Stimulated activated naive B cell treated with anti-CD40 and anti-IgM and Interleukin-4, amounts not matched to agents 10 μg/mL and 1 μg/mL and 100 μg/mL, for 72 hours (primary cell): ENCODE measurements at regions not wholly inside any gene's neighbourhood (a gene's known extent, or its start where the extent isn't known, plus 50 kb on each side); places are given as distances from the start of the nearest gene placed in this dataset.
"Not testable (repeated sequence)": the region's sequence is repeated elsewhere in the genome, so short reads cannot be mapped to it uniquely, and the experiment has no call there.

Experiments used
- ATAC-seq, 2 donors: fragments of 150-1000 bp; cut with Tn5 transposase; replicated peaks; 2 replicates each; pipeline ENCODE4 v1.10.0; 2021; ENCODE audit warnings: moderate library complexity in 1 of 2
- DNase-seq: peaks from one replicate; pipeline ENCODE4 v3.0.0; 2021
- H3K27ac Mint-ChIP-seq: one replicate; pipeline ENCODE4 v1.8.0; 2022; ENCODE audit warnings: mild to moderate bottlenecking, mixed read lengths
- H3K27me3 Mint-ChIP-seq, 2 donors: one replicate each; pipeline ENCODE4 v1.8.0; 2022; ENCODE audit warnings: mixed read lengths in 2 of 2
- H3K36me3 Mint-ChIP-seq, 2 donors: one replicate each; pipeline ENCODE4 v1.8.0; 2022; ENCODE audit warnings: mixed read lengths in 2 of 2, mild to moderate bottlenecking in 1 of 2
- H3K4me1 Mint-ChIP-seq, 2 donors: one replicate each; pipeline ENCODE4 v1.8.0; 2022; ENCODE audit warnings: mixed read lengths in 2 of 2, mild to moderate bottlenecking in 1 of 2
- H3K4me3 Mint-ChIP-seq, 2 donors: one replicate each; pipeline ENCODE4 v1.8.0; 2022; ENCODE audit warnings: mild to moderate bottlenecking in 2 of 2, mixed read lengths in 2 of 2, moderate library complexity in 1 of 2
- H3K9me3 Mint-ChIP-seq, 2 donors: one replicate each; pipeline ENCODE4 v1.8.0; 2022; ENCODE audit warnings: mixed read lengths in 2 of 2, mild to moderate bottlenecking in 1 of 2

DNA sequence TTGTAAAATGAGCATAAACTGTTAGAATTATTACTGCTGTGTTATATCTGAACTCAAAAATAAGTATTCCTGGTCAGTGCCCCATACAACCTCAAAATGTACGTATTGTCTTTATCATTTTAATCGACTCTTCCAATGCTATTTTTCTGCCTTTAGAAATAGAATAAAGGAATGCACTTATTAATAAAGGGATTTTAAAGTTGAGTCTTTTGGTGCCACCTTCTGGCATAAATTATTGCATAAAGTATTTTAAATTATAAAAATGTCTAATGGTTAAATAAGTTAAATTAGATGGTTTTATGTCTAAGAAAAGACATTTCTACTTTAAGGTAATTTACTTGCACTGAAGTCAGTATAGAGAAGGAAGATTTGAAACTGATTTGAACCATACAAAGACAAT lies 424.0 kb upstream of the NDST4 start:
- DNase-seq (no peak), ATAC-seq (no peak)
- H3K9me3 Mint-ChIP-seq, result no peaks in the 10 kb centered on the region
- no peak overlapping the region for H3K4me3 Mint-ChIP-seq
- H3K27me3 Mint-ChIP-seq, result no peaks in the 10 kb centered on the region
- H3K27ac Mint-ChIP-seq, result no peak overlapping the region
- H3K4me1 Mint-ChIP-seq, result no peaks in the 10 kb centered on the region
- no peaks in the 10 kb centered on the region for H3K36me3 Mint-ChIP-seq

DNA sequence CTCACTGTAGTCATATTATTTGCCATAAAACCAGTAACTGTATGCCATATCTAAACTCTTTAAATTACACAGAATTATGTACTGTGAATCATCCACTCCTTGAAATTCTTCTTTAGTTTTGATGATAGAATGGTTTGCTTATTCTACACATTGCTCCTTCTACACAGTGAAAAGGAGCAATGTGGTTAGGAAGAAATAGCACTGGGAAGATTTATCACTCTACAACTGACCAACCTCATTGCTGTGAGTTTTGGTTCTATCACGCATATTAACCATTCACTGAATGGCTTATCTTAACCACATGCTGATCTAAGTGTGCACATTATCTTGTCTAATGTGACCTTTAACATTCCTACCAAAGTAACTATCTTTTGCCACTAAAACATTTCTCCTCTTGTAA lies 415.7 kb upstream of the NDST4 start:
- Mint-ChIP-seq H3K4me1 (no peaks in the 10 kb centered on the region), H3K9me3 (no peaks in the 10 kb centered on the region), H3K27ac (no peak overlapping the region), H3K36me3 (no peaks in the 10 kb centered on the region), H3K4me3 (no peak overlapping the region), H3K27me3 (no peaks in the 10 kb centered on the region)
- ATAC-seq (no peak), DNase-seq (no peak)

DNA sequence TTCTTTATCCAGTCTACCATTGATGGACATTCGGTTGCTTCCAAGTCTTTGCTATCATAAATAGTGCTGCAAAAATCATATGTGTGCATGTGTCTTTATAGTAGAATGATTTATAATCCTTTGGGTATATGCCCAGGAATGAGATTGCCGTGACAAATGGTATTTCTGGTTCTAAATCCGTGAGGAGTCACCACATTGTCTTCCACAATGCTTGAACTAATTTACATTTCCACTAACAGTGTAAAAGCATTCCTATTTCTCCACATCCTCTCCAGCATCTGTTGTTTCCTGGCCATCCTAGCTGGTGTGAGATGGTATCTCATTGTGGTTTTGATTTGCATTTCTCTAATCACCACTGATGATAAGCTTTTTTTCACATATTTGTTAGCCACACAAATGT lies 406.1 kb upstream of the NDST4 start:
- H3K36me3 Mint-ChIP-seq, H3K4me3 Mint-ChIP-seq, H3K4me1 Mint-ChIP-seq, H3K27me3 Mint-ChIP-seq, H3K27ac Mint-ChIP-seq, DNase-seq, ATAC-seq: not testable (repeated sequence)
- peaks cover 6 to 13% of the 10 kb centered on the region in 2 donors for H3K9me3 Mint-ChIP-seq

DNA sequence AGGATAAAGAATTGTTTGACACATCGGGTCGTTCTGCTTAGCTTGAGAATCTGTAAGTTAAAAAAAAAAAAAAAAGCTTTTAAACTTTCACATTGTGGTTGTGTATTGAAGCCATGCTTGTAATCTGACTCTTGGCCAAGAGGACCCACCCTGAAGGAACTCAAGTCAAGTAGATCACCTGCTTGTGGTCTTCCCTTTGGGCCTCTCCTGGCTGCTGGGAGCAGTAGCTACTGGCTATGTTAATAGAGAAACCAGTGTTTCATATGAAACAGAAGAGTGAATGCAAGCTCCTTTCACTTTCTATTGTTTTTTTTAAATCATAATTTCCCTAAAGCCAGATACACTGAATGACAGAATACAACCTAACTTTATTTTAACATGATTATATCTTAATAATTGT lies 402.4 kb upstream of the NDST4 start:
- DNase-seq (no peak), ATAC-seq (no peak)
- no peaks in the 10 kb centered on the region for H3K9me3 Mint-ChIP-seq
- H3K4me3 Mint-ChIP-seq, result no peak overlapping the region
- no peaks in the 10 kb centered on the region for H3K27me3 Mint-ChIP-seq
- no peaks in the 10 kb centered on the region for H3K36me3 Mint-ChIP-seq
- H3K4me1 Mint-ChIP-seq, result no peaks in the 10 kb centered on the region
- no peak overlapping the region for H3K27ac Mint-ChIP-seq

DNA sequence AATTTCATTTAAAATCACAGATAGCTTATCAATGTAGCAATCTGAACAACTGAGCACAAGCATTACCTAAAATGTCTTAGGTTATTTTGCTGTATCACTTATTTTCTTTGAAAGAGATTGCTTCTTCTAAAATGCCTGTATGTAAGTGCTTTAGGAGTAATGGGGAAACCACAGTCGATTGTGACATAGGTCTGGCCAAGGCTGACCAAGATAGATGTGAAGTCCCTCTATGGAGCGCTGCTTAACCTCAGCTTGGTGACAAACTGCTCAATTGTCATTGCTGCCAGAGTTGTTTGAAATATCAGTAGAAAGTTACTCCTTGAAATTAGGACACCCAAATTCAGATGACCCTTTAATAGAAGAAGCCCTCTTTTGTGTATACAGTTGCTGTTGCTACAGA lies 401.9 kb upstream of the NDST4 start:
- no peak overlapping the region for H3K4me3 Mint-ChIP-seq
- no peaks in the 10 kb centered on the region for H3K4me1 Mint-ChIP-seq
- no peak overlapping the region for H3K27ac Mint-ChIP-seq
- H3K9me3 Mint-ChIP-seq, result no peaks in the 10 kb centered on the region
- H3K27me3 Mint-ChIP-seq, result no peaks in the 10 kb centered on the region
- ATAC-seq (no peak), DNase-seq (no peak)
- no peaks in the 10 kb centered on the region for H3K36me3 Mint-ChIP-seq

DNA sequence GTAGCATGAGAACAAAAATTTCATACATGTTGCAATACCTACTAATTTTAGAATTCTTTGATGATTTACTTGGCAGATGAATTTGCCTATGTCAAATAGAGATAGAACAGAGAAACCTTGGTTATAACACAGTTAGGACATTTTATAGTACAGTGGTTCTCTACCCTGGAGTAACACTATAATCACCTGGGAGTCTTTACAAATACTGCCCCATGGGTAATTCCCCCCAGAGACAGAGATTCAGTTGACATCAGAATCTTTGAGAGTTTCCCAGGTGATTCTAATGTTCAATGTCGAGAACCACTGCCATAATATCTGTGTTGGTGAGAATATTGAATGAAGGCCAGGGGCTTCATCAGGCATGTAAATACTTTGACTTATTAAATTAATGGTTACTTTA lies 401.3 kb upstream of the NDST4 start:
- DNase-seq, result no peak
- ATAC-seq, result no peak

DNA sequence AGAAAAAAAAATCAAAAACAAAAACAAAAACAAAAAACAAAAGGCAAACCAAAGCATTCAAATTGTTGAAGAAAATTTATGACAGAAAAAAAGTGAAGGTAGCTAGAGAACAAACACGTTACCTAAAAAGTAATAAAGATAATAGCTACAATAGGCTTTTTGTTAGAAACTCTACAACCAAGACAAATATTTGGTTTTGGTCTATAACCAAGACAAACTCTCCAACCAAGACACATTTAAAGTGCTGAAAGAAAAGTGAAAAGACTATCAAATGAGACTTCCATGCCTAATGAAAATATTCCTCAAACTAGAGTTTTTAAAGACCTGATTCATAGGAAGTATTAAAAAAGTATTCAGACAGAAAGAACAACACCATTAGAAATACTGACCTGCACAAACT lies 391.9 kb upstream of the NDST4 start:
- Mint-ChIP-seq H3K4me3 (no peak overlapping the region), H3K36me3 (no peaks in the 10 kb centered on the region), H3K9me3 (no peaks in the 10 kb centered on the region), H3K27ac (no peak overlapping the region), H3K4me1 (no peaks in the 10 kb centered on the region), H3K27me3 (no peaks in the 10 kb centered on the region)
- ATAC-seq, result no peak
- DNase-seq, result no peak

More for the DNA sequence above, 401.3 kb upstream of the NDST4 start:
- Mint-ChIP-seq H3K36me3 (no peaks in the 10 kb centered on the region), H3K4me3 (no peak overlapping the region), H3K27ac (no peak overlapping the region), H3K4me1 (no peaks in the 10 kb centered on the region), H3K27me3 (no peaks in the 10 kb centered on the region), H3K9me3 (no peaks in the 10 kb centered on the region)

DNA sequence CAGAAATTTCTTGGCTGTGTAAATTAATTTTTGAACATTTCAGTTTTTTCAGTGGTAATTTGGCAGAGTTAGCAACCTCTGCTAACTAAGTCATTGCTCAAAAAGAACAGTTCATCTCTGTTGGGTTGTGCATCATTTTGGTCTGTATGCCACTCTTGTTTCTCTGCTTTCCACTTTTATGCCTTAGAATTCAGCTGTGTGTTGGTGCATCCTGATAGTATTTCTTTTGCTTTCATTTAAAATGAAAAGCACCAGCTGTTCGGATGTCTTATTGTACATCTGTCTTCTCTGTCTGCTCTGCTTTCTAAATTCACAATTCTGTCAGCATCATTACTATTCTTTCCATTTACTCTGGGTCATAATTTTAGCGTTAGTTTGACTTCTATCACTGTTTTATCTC lies 388.2 kb upstream of the NDST4 start:
- DNase-seq, result no peak
- Mint-ChIP-seq H3K27ac (no peak overlapping the region), H3K9me3 (no peaks in the 10 kb centered on the region), H3K4me3 (no peak overlapping the region), H3K4me1 (no peaks in the 10 kb centered on the region), H3K27me3 (no peaks in the 10 kb centered on the region), H3K36me3 (no peaks in the 10 kb centered on the region)
- no peak for ATAC-seq

DNA sequence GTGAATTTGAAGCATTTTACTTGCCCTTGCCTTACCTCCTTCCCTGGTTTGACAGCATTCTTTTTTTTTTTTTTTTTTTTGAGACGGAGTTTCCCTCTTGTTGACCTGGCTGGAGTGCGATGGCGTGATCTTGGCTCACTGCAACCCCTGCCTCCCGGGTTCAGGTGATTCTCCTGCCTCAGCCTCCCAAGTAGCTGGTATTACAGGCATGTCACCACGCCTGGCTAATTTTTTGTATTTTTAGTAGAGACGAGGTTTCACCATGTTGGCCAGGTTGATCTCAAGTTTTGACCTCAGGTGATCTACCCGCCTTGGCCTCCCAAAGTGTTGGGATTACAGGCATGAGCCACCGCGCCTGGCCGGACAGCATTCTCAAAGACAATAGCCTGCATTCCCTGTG lies 380.4 kb upstream of the NDST4 start:
- not testable (repeated sequence) for H3K27me3 Mint-ChIP-seq, H3K36me3 Mint-ChIP-seq, H3K27ac Mint-ChIP-seq, H3K9me3 Mint-ChIP-seq, DNase-seq, H3K4me3 Mint-ChIP-seq, H3K4me1 Mint-ChIP-seq, ATAC-seq

DNA sequence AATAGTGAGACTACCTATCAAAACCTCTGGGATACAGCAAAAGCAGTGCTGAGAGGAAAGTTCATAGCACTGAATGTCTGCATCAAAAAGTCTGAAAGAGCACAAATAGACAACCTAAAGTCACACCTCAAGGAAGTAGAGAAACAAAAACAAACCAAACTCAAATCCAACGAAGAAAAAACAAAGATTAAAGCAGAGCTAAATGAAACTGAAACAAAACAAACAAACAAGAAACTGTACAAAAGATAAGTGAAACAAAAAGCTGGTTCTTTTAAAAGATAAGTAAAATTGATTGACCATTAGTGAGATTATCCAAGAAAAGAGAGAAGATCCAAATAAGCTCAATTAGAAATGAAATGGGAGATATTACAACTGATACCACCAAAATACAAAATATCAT lies 378.3 kb upstream of the NDST4 start:
- no peaks in the 10 kb centered on the region for H3K36me3 Mint-ChIP-seq
- no peaks in the 10 kb centered on the region for H3K4me1 Mint-ChIP-seq
- peaks cover 0 to 12% of the 10 kb centered on the region in 2 donors for H3K9me3 Mint-ChIP-seq
- no peaks in the 10 kb centered on the region for H3K27me3 Mint-ChIP-seq
- DNase-seq (no peak), ATAC-seq (no peak)
- H3K27ac Mint-ChIP-seq, result no peak overlapping the region
- no peak overlapping the region for H3K4me3 Mint-ChIP-seq

DNA sequence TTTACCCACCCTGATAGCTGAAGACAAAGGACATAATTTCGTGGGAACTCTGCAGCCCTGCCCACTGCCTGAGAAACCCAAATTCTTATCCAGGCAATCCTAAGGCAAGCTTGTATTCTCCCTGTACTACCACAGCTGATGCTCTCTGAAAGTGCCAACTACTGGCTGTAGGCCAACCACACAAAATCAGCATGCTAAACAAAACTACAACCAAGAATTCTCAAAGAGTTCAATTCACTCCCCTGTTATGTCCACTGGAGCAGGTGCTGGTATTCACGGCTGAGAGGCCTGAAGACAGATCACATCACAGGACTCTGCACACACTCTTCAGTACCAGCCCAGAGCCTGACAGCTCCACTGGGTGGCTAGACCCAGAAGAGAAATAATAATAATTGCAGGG lies 375.9 kb upstream of the NDST4 start:
- Mint-ChIP-seq H3K27me3 (no peaks in the 10 kb centered on the region), H3K27ac (no peak overlapping the region), H3K36me3 (no peaks in the 10 kb centered on the region), H3K4me3 (no peak overlapping the region), H3K9me3 (peaks cover 0 to 6% of the 10 kb centered on the region in 2 donors), H3K4me1 (no peaks in the 10 kb centered on the region)
- ATAC-seq (no peak), DNase-seq (no peak)

DNA sequence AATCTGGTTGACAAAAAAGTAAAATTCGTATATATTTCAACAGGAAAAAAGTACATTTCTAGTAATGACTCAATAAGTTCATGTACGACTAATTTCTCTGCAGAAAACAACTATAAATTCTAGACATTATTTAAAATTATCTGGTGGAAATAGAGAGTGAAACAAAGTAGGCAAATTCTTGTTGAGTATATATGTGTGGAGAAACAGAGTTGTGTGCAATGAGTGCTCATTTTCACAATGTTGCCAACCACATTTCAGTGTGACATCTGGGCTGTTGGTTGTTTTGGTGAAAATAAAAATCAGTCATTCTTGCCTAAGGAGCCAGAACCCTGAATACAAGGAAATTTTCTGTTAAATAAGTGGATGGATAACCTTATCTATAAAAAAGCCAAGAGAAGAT lies 372.0 kb upstream of the NDST4 start:
- H3K27ac Mint-ChIP-seq, result no peak overlapping the region
- DNase-seq (no peak), ATAC-seq (no peak)
- H3K27me3 Mint-ChIP-seq, result no peaks in the 10 kb centered on the region
- no peaks in the 10 kb centered on the region for H3K4me1 Mint-ChIP-seq
- H3K4me3 Mint-ChIP-seq, result no peak overlapping the region
- no peaks in the 10 kb centered on the region for H3K36me3 Mint-ChIP-seq
- H3K9me3 Mint-ChIP-seq, result peaks cover 0 to 7% of the 10 kb centered on the region in 2 donors

DNA sequence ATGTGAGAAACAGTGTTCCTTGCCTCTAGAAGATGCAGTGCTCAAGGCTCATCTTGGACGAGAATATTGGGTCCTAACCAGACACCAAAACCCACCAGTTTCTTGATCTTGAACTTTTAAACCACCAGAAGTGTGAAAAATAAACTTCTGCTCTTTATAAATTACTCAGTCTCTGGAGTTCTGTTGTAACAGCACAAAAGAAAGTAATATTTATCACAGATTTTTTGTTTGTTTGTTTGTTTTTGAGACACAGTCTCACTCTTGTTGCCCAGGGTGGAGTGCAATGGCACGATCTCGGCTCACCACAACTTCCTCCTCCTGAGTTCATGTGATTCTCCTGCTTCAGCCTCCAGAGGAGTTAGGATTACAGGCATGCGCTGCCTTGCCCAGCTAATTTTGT lies 371.1 kb upstream of the NDST4 start:
- DNase-seq (no peak), ATAC-seq (no peak)
- no peaks in the 10 kb centered on the region for H3K36me3 Mint-ChIP-seq
- H3K4me1 Mint-ChIP-seq, result no peaks in the 10 kb centered on the region
- no peak overlapping the region for H3K4me3 Mint-ChIP-seq
- H3K27me3 Mint-ChIP-seq, result no peaks in the 10 kb centered on the region
- H3K9me3 Mint-ChIP-seq, result peaks cover 0 to 5% of the 10 kb centered on the region in 2 donors
- no peak overlapping the region for H3K27ac Mint-ChIP-seq

DNA sequence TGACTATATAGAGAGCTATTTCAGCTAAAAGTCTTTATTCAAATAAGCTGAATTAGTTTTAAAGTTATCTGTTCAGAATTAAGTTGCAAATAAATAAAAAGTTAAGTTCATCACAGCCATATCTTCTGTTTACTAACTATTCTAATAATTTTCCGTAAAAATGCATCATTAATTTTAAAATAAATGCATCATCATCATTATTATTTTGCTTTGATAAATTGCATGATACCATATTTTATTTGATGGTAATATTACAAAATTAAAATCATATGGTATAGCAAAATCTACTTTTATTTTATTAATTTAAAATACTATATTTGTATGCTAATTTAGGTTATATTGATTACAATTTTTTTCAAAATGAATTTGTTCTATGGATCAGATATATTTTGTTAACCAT lies 357.3 kb upstream of the NDST4 start:
- ATAC-seq, result no peak
- no peaks in the 10 kb centered on the region for H3K36me3 Mint-ChIP-seq
- no peak for DNase-seq
- no peaks in the 10 kb centered on the region for H3K27me3 Mint-ChIP-seq
- no peak overlapping the region for H3K27ac Mint-ChIP-seq
- H3K4me1 Mint-ChIP-seq, result no peaks in the 10 kb centered on the region
- no peak overlapping the region for H3K4me3 Mint-ChIP-seq
- no peaks in the 10 kb centered on the region for H3K9me3 Mint-ChIP-seq

DNA sequence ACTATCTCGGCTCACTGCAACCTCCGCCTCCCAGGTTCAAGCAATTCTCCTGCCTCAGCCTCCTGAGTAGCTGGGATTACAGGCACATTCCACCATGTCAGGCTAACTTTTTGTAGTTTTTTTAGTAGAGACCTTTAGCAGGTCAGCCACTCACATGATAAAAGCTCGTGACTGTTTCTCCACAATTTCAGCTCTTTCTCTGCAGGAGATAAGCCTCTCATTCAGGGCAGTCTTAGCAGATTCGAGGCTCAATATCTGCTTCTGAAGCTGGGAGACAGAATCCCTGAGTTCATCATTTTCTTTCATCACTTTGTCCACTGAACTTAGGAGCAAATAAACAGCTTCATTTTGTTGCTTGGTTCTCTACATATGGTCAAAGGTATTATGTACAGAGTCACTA lies 345.9 kb upstream of the NDST4 start:
- H3K27me3 Mint-ChIP-seq, H3K4me1 Mint-ChIP-seq, ATAC-seq, H3K9me3 Mint-ChIP-seq, H3K4me3 Mint-ChIP-seq, H3K27ac Mint-ChIP-seq, H3K36me3 Mint-ChIP-seq, DNase-seq: not testable (repeated sequence)

DNA sequence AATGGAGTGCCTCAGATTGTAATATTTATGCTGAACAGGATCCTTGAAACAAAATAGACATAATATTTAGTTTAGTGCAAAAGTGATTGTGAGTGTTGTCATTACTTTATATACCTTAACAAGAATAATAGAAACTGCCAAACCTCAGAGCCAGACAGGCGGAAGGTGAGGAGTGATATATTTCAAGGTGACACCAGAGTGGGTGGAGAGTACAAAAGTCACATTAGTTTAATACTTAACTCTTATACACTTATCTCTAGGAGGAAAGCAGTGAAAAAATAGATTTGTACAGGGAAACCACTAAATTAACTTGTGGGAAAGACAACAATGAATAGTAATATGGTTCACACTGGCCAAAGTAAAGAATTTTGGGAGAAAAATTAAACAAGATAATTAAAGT lies 342.8 kb upstream of the NDST4 start:
- ATAC-seq (no peak), DNase-seq (no peak)
- Mint-ChIP-seq H3K27ac (no peak overlapping the region), H3K27me3 (no peaks in the 10 kb centered on the region), H3K4me1 (no peaks in the 10 kb centered on the region), H3K4me3 (no peak overlapping the region), H3K9me3 (peaks cover 0 to 1% of the 10 kb centered on the region in 2 donors), H3K36me3 (no peaks in the 10 kb centered on the region)
